HG03139 (cell line): ENCODE measurements at regions not wholly inside any gene's neighbourhood (a gene's known extent, or its start where the extent isn't known, plus 50 kb on each side); places are given as distances from the start of the nearest gene placed in this dataset.

ENCODE experiments used
- ATAC-seq: cut with Tn5 transposase; IDR thresholded peaks from one replicate; pipeline ENCODE4 v1.9.1; 2021; ENCODE audit not compliant: unreplicated experiment

DNA sequence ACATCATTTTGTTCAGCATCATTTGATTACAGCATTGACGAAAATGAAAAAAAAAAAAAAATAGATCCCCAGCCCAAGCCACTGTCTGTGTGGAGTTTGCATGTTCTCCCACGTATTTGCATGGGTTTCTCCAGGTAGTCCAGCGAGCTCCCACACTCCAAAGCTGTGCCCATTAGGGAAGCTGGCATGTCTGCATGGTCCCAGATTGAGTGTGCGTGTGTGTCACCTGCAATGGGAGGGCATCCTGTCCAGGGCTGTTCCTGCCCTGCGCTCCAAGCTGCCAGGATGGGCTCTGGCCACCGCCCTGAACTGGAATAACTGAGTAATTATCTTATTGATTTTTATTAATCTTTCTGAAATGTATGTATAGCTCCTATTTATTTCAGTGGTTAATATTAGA, 88.6 kb downstream of the KLF12 start:
- ATAC-seq = no peak

DNA sequence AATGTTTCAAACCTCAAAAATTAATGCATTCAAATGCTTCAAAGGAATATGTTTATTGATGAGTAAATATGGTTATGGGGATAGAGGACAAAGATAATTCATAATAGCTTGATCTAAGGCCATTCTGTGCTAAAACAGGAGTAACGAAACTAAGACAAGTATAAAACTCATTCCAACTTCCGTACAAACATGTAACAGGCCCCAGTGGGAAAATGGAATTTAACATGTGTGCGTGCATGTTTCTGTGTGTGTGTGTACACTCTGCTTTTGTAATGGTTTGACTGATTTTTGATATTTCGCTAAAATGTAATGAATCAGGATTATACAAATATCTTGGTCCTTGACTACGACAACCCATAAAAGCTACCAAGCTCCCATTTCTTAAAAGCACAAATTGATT, 91.0 kb downstream of the KLF12 start:
- ATAC-seq = no peak

DNA sequence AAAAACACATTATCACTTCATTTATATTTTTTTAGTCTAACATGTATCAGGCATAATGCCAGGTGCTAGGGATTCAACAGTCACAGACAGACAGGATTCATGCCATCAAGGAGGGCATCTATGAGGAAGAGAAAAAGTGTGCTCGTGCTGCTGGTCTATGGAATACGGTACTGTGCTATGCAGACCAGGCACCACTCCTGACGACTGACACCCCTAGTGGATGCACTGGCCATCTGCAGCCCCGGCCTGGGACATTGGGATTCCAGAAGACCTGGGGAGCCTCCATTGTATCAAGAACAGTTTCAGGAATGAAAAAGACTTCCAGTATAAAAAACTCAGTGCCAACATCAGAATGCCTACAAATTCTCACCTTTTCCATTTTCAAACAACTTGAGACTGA, 94.0 kb downstream of the KLF12 start:
- ATAC-seq = peak; percentile 77

DNA sequence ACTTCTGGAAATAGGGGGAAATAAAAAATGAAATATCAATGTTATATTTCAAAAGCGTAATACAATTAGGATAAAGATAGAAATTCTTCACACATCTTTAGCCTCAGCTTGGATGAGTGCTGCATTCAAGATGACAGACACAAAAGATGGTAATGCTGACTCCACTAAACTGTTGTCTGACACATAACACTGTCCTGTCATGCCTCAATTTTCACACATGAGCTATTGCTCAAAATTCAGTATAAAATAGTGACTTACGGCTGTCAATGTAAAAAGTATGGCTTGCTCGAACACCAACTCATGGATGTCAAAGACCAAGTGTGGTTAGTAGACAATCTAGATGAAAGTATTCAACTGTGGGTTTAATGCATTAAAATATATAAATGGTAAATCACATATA, 94.5 kb downstream of the KLF12 start:
- ATAC-seq = no peak

DNA sequence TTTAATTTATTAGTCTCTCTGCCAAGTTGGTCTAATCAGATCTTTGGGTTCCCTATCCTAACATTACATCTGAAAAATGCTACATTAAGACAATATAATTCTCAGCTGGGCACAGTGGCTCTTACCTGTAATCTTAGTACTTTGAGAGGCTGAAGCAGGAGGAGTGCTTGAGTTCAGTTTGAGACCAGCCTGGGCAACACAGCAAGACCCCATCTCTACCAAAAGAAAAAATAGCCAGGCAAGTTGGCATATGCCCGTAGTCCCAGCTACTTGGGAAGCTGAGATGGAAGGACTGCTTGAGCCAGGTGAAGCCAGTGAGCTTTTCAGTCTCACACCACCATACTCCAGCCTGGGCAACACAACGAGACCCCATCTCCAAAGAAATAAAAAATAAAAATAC, 95.0 kb downstream of the KLF12 start:
- no peak for ATAC-seq

DNA sequence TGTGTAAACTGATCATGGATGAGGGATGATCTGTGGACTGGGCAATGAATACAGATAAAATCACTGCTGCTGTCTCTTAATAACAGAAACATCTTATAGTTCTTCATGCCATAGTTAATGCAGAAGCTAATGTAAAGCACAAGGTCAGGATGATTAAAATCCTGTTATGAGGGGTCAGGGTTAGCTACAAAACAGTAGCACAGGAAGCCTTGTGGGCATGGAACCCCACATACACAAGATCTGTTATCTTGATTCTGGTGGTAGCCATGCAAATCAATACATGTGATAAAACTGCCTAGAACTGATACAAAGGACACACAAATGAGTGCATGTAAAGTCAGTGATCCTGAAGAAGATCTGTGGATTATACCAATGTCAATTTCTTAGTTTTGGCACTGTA, 96.4 kb downstream of the KLF12 start:
- no peak for ATAC-seq

DNA sequence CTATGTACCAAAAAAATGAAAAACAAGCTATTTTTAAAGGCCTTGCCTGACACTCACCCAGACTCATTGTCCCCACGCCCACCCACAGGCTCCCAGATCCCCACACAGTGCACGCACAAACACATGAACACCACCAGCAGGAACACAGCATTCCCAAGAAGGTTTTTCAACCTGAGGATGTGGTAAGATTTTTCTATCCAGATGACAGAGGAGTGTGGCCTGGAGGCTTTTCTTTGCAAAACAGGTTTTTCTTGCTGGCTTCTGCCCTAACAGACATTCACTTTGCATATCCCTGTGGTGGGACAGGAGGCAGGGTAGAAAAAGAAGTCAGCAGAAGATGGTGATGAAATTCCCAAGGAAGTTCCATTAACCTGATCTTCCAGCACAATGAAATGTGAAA, 97.8 kb downstream of the KLF12 start:
- ATAC-seq = no peak

DNA sequence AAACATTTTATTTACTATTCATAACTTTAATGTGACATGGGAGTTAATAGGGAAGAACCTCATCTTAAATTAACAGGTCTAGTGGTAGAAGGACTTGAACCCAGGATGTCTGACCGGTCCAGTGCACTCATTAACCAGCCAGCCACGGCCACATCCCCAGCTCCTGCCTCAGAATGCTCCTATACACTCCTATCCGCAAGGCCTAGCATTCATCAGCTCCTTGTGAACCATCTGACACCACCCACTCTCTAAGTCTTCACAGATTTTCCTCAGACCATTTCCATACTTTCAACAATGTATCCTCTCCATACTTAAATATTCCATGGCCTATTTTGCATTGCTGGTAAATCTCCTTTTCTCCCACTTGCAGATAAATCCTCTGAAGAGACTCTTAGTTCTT, 98.3 kb downstream of the KLF12 start:
- ATAC-seq = no peak

DNA sequence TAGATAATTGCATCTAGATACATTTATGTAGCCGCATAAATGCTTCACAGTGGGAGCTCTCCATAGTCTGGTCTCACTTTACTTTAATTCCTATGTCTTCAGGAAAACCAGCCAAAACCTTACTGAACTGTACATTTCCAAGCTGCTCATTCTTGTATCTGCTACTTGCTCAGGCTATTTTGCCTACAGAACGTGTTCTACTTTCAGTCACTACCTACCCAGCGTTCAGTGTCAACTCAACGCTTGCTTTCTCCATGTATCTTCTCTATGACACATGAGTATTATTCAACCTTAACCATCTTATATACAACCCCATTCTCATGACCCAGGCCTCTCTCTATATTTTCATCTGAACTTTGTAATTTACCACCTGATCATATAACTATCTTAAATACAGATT, 101.9 kb downstream of the KLF12 start:
- ATAC-seq = no peak

DNA sequence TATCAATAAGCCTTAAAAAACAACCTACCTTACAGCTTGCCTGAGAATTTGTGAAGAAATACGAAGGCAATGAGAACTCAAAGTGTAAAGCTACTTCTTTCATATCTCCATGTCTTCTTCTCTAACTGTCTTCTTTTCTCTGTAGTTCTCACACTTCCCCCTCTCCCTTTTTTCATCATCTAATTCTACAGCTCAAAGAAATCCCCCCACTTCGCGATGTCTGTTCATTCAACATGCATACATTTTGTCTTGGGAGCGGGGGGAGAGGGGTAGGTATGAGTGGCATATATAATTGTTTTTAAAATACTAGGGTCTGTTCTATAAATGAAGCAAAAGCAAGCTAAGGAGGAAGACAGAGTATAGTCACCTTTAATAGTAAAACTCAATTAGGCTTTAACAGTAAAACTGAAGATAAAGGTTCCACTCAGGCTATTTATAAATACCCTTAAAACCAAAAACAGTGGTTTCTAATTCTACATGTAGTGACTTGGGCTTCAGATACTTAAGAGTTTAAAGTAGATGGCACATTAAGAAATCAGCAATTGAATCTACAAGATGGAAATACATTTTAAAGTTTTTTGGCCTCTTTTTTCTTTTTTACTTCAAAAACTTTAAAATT, 106.9 kb downstream of the KLF12 start:
- ATAC-seq = peak; percentile 30

DNA sequence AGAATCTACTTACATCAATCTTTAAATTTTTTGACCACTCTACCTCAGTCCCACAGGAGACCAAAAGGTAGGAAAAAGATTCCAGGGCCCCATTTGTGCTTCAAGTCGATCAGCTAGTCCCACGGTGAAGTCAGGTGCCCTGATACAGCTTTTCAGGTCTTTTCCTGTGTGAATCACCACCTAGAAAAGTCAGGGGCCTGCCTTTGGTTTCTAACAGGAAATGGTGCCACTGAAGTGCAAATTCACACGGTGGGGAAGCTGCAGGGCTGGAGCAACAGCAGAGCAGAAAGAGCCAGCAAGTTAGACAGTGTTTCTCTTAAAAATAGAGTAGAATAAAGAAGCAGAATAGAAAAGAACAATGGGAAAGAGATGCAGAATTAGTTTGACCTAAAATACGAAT, 107.5 kb downstream of the KLF12 start:
- peak; percentile 96 for ATAC-seq

DNA sequence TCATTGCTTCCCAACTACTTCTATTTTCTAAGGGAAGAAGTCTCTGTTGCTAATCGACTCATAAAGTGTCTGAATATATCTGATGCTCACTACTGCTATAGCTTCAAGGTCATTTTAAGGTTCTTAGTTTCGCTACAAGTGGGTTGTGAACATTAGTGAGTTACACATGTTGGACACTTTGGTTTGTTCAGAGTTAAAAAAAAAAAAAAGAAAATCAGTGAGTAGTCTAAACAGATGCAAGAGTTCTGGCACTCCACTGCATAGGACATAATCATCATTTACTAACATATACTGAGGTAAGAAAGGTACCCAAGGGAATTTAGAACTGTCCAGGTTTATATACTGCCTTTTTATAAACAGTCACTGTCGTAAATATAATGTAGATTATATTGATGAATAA, 108.8 kb downstream of the KLF12 start:
- ATAC-seq = no peak

DNA sequence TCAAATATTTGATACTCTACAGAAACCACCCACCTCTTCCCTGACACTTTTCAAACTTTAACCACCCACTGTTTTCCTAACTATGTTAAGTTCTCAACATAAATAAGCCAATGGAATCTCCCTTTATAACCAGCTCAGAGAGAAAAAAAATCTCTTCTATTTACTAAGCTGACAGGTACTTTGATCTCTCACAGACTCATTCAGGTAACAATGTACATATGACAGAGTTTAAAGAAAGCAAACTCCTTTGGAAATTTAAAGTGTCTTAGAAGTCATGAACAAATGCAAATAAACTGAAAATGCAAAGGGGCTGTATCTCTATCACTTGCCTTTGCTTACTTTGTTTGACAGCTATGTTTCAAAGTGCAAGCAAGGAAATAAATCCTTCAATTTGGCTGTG, 109.3 kb downstream of the KLF12 start:
- no peak for ATAC-seq

DNA sequence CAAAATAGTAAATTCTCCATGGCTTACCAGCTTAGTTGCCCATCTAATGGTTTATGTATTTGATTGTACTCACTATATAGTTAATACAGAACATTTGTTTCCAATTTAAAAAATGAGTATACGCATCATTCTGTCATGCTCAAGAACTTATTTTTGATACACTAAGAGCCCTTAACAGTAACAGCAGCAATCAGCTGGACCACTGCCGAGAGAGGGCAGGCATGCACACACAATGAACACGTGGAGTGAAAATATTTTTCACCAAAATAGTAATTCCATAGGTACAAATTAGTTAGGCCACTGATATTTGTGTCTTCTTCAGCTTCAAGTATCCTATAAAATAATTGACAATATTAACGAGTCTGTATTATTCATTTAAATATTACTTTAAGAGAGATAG, 109.9 kb downstream of the KLF12 start:
- ATAC-seq = no peak

DNA sequence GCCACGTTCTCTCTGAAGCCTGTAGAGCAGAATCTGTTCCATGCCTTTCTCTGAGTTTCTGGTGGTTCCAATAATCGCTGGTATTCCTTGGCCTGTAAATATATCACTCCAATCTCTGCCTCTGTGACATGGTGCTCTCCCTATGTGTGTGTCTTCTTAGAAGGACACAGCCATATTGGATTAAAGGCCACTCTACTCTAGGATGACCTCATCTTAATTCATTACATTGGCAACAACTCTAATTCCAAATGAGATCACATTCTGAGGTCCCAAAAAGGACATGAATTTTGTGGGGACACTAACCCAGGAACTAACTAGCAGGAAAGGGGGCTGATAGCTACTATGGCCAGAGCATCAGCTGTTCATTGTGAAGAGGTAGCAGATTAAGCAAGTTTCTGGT, 110.7 kb downstream of the KLF12 start:
- ATAC-seq = no peak

DNA sequence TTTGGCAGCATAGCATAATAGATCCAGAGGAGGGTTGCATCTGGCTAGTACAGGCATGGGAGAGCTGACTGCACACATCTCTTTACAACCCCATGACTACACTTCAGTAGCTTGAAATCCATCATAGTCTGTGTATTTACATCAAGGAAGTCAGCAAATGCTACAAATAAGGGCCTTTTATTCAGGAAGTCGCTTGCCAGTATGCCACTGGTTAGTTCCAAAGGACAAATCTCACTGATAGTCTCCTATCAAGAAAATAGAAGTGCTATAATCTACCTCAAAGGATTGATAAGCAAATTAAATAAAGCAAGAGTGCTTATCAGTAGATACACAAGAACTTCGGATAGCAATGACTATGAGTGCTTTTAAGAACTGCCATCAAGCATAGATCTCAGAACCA, 112.7 kb downstream of the KLF12 start:
- no peak for ATAC-seq

DNA sequence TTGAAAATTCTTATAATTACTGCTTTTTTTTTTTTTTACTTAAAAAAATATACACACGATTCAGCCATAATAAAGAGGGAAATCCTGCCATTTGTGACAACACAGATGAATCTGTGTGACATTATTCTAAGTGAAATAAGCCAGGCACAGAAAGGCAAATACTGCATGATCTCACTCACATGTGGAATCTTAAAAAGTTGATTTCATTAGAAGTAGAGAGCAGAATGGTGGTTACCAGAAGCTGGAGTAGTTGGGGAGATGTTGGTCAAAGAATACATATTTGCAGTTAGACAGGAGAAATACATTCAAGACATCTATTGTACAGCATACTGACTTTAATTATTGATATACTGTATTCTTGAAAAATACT, 116.2 kb downstream of the KLF12 start:
- ATAC-seq = no peak

DNA sequence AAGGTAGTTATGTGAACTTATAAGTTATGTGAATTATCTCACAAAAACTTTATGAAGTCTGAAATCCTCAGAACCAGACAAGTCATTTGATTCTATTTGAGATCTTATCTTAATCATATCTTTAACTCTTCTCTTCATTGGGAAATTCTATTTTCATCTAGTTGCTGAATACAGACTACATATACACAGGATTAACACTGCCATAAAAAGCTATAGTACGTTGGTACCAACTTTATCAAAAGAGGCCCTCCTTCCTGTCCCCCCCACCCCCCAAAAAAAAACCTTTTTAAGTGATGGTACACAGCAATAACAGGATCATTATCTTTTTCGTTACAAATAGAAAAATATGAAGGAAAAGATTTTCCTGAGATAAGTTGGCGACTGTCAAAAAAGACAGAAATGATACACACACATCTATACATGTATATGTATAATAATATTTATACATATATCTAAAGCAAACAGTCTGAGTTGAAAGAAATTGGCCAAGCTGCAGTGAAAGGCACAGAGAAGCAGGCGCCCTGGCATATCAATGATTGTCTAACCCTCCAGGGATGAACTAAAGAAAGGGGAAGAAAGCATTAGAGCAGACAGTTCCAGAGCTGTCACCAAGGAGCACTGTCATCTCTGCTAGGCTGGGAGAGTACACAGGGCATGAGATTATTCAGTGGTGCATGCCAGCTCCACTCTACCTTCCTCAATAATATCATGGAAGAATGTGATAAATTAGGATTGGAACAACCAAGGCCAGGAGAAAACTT, 116.7 kb downstream of the KLF12 start:
- peak; percentile 80 for ATAC-seq

DNA sequence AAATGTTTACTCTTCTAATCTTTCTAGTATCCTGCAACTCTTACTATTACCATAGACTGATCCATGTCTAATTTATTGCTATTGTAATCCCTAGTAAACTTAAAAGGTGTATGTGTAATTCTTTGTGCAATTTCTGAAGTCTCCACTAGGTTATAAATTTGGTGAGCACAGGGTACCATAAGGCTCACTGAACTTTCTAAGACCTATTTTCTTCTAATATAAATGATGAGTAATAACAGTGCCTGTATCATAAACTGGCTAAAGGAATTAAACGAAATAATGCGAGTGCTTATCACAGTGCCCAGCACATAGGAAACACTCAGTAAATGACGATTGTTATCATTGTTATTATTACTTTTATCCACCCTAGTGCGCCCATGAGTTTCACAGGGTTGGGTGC, 119.1 kb downstream of the KLF12 start:
- no peak for ATAC-seq

DNA sequence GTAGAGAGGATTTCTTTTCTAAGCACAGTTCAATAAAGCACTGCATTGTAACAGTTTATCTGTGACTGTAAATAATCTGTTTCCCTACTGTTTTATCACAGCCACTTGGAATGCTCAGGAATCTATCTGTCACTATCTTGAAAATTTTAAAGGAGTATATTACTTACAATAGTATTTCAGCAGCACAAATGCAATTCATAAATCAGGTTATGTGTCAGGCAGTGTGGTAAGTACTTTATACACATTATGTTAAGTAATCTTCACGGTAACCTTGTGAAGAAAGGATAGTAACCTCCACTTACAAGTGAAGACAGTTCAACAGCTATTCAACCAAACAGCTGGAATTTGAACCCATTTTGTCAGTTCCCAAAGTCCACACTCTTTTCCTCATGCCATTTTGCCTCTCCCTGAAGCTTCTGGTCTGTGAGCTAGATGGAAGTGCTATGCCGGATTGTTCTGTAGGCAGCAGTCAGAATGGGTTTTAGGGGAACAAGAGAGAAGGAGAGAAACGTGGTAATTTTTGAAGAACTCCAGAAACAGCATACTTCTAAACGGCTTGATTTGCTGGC, 125.0 kb downstream of the KLF12 start:
- ATAC-seq = no peak

DNA sequence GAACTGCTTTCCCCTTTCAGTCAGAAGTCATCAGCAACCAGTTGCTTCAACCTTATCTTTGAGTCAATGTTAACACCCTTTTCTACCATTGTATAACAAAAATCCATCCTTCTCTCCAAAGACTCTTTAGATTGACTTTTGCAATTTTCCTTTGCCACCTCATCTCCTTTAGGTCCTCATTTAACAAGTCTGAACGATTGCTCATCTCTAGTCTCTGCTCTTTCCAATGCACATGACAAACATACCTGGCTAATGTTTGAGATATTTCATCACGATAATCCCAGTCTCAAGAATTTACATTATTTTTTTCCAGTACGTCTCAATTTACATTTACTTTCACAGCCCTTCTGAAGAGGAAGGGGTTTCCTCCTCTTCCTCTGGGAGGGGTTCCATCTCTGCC, 127.5 kb downstream of the KLF12 start:
- ATAC-seq = no peak

DNA sequence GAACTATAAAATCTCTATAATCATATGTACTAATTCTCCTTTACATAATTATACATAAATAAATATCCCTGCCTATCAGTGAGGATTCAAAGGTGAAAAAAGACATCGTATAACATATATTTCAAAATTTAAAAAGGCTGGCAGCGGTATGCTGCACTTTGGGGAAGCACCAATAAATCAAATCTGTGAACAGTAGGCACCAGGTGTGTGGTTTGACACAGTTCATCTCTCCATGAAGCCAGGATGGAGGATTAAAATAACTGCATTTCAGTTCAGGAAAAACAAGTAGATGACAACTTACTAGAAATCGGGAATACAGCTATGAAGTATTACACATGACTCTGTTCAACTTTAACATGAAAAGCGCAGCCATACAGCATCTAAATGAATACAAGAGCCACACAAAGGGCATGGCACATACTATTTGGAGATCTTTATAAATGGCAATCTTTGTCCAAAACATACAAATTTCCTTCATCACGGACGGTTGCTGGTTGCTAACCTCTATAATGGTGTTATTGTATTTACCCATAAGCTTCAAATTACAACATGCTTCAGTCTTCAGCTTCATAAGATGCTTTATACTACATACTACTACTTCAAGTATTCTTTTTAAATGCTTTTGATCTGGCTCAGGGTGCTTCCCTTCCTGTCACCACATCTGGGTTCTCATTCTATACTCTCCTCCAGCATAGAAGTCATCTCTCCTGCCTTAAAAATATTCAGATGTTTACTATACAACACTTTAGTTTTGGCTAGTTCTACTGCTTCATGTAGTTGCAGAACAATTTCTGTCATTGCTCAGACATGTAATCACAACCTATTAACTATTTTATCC, 128.7 kb downstream of the KLF12 start:
- no peak for ATAC-seq
